GM21576 (cell line): ENCODE measurements at regions not wholly inside any gene's neighbourhood (a gene's known extent, or its start where the extent isn't known, plus 50 kb on each side); places are given as distances from the start of the nearest gene placed in this dataset.

Experiments used
- ATAC-seq: cut with Tn5 transposase; IDR thresholded peaks from one replicate; pipeline ENCODE4 v1.9.1; 2021; ENCODE audit warnings: mild to moderate bottlenecking, moderate library complexity; ENCODE audit not compliant: unreplicated experiment

GRCh38 chr4:71930459-71930858 is 101.3 kb upstream of the NPFFR2 start:
- ATAC-seq = no peak

GRCh38 chr4:71932941-71933340 is 98.9 kb upstream of the NPFFR2 start:
- no peak for ATAC-seq

- ATAC-seq = no peak
Observed at GRCh38 chr4:71938776-71939175, 93.0 kb upstream of the NPFFR2 start.

- peak; percentile 64 for ATAC-seq
Observed at GRCh38 chr4:71941001-71941400, 90.8 kb upstream of the NPFFR2 start.

GRCh38 chr4:71944956-71945355 is 86.8 kb upstream of the NPFFR2 start:
- ATAC-seq = no peak

- ATAC-seq = no peak
Observed at GRCh38 chr4:71945791-71946190, 86.0 kb upstream of the NPFFR2 start.

GRCh38 chr4:71958978-71959377 is 72.8 kb upstream of the NPFFR2 start:
- ATAC-seq = no peak

GRCh38 chr4:71962622-71963264 is 69.1 kb upstream of the NPFFR2 start:
- no peak for ATAC-seq

- no peak for ATAC-seq
Observed at GRCh38 chr4:71974681-71975080, 57.1 kb upstream of the NPFFR2 start.

GRCh38 chr4:71976523-71976922 is 55.3 kb upstream of the NPFFR2 start:
- ATAC-seq = no peak

GRCh38 chr4:71978210-71978835 is 53.5 kb upstream of the NPFFR2 start:
- no peak for ATAC-seq

- ATAC-seq = no peak
Observed at GRCh38 chr4:71980976-71981375, 50.8 kb upstream of the NPFFR2 start.
